K562 (cell line): ENCODE measurements at regions not wholly inside any gene's neighbourhood (a gene's known extent, or its start where the extent isn't known, plus 50 kb on each side); places are given as distances from the start of the nearest gene placed in this dataset.

Experiments used
- ATAC-seq: fragments of 200-7000 bp; cut with Tn5 transposase; 3 replicates; pipeline ENCODE4 v1.9.1; 2020; ENCODE audit warnings: moderate library complexity
- BruUV-seq: library from RNA; stranded (reverse); fragments of 400-500 nt; replicated peaks from 2 replicates; lab custom pipeline; 2021; lab: Mats Ljungman, UMichigan
- CTCF ChIA-PET: fragments of 300-600 bp; formaldehyde crosslinking; extraction: SDS; loops from one replicate; lab custom pipeline; 2021; ENCODE audit warnings: low intra/inter-chr PET ratio; lab: Yijun Ruan, JAX
- POLR2A ChIA-PET: fragments of 300-600, 350-650 bp; sonication (Branson Sonifier 250); formaldehyde crosslinking; extraction: SDS; loops from one replicate; lab custom pipeline; 2021; ENCODE audit warnings: antibody characterized with exemption, inconsistent platforms; lab: Yijun Ruan, JAX
- DNase-seq, 4 experiments: peaks; one replicate each; pipeline versions ENCODE4 v3.0.0 to v3.0.0-alpha.2; 2011 to 2018; ENCODE audit warnings: low spot score in 3 of 4, mixed read lengths in 3 of 4; ENCODE audit errors: extremely low read depth in 1 of 4
- FAIRE-seq: peaks from 2 replicates; lab custom pipeline; 2011; peaks lifted over from hg19 to GRCh38; lab: Jason Lieb, UNC
- H2AFZ ChIP-seq: 2 replicates; pipeline ENCODE4 v1.6.0; 2011; ENCODE audit warnings: low read depth, low read length, control low read depth, inconsistent platforms
- H3K27ac ChIP-seq: fragments of 200-600 bp; 3 replicates; pipeline ENCODE4 v1.8.0; 2011; ENCODE audit warnings: low read depth, mild to moderate bottlenecking, control low read depth, inconsistent platforms, low read length, moderate library complexity, mixed read lengths; ENCODE audit errors: extremely low read depth
- H3K27me3 ChIP-seq, 2 experiments: fragments of 300-600 bp in 1 of 2; 2 replicates in 1 of 2; 3 replicates in 1 of 2; pipeline versions ENCODE4 v1.6.0 to v1.8.0; 2011; ENCODE audit warnings: inconsistent platforms in 2 of 2, low read length in 2 of 2, mild to moderate bottlenecking in 1 of 2, mixed read lengths in 1 of 2, moderate library complexity in 1 of 2; ENCODE audit not compliant: control insufficient read depth in 2 of 2, insufficient read depth in 2 of 2
- H3K36me3 ChIP-seq: fragments of 300-600 bp; 3 replicates; pipeline ENCODE4 v1.8.0; 2011; ENCODE audit warnings: mild to moderate bottlenecking, low read length, inconsistent platforms; ENCODE audit not compliant: control insufficient read depth, insufficient read depth
- H3K4me1 ChIP-seq, 2 experiments: fragments of 200-600 bp in 1 of 2; replicated peaks in 1 of 2; 2 replicates in 1 of 2; 3 replicates in 1 of 2; pipeline versions ENCODE4 v1.5.1 to v1.8.0; 2011; ENCODE audit warnings: inconsistent platforms in 2 of 2, low read length in 2 of 2, mild to moderate bottlenecking in 1 of 2, mixed read lengths in 1 of 2, moderate library complexity in 1 of 2; ENCODE audit not compliant: control insufficient read depth in 2 of 2, insufficient read depth in 2 of 2
- H3K4me2 ChIP-seq: 2 replicates; pipeline ENCODE4 v1.6.1; 2011; ENCODE audit warnings: low read length, control low read depth, inconsistent platforms, mixed read lengths; ENCODE audit not compliant: insufficient read depth
- H3K4me3 ChIP-seq: fragments of 200-600 bp; sonication (generic), shearing (Covaris generic); 2 replicates; pipeline ENCODE4 v1.5.1; 2016; ENCODE audit warnings: control low read depth, inconsistent platforms
- H3K79me2 ChIP-seq: fragments of 200-600 bp; 3 replicates; pipeline ENCODE4 v1.8.0; 2011; ENCODE audit warnings: low read length, inconsistent platforms; ENCODE audit not compliant: control insufficient read depth, insufficient read depth
- H3K9ac ChIP-seq, 2 experiments: 2 replicates each; pipeline versions ENCODE4 v1.6.0 to v1.6.1; 2011; ENCODE audit warnings: low read depth in 2 of 2, low read length in 2 of 2, control low read depth in 1 of 2, inconsistent platforms in 1 of 2, mild to moderate bottlenecking in 1 of 2, mixed read lengths in 1 of 2; ENCODE audit not compliant: insufficient read depth in 1 of 2
- H3K9me1 ChIP-seq: one replicate; pipeline ENCODE4 v1.6.0; 2011; ENCODE audit warnings: inconsistent platforms, mild to moderate bottlenecking, low read length, moderate library complexity; ENCODE audit not compliant: control insufficient read depth, insufficient read depth
- H3K9me3 ChIP-seq: replicated peaks from 2 replicates; pipeline ENCODE4 v1.5.1; 2011; ENCODE audit warnings: low read depth, low read length, inconsistent platforms; ENCODE audit not compliant: control insufficient read depth, insufficient read depth
- H4K20me1 ChIP-seq: replicated peaks from 2 replicates; pipeline ENCODE4 v1.6.1; 2011; ENCODE audit warnings: low read length, inconsistent platforms, mixed read lengths; ENCODE audit not compliant: control insufficient read depth, insufficient read depth
- CBX5 ChIP-seq: IDR thresholded peaks from 2 replicates; pipeline ENCODE4 v1.6.1; 2014; ENCODE audit warnings: low read depth, borderline replicate concordance
- ELK1 ChIP-seq: sonication (generic); formaldehyde crosslinking; IDR thresholded peaks from 2 replicates; pipeline ENCODE4 v1.8.1; 2022; ENCODE audit warnings: missing genetic modification reagents
- FUS ChIP-seq: fragments of 200-400 bp; formaldehyde crosslinking; optimal IDR thresholded peaks from 2 replicates; pipeline ENCODE3; 2017; ENCODE audit warnings: low read depth, low read length
- L3MBTL2 ChIP-seq: fragments of 450-650 bp; IDR thresholded peaks from 2 replicates; pipeline ENCODE4 v1.6.1; 2016; ENCODE audit warnings: mild to moderate bottlenecking, moderate library complexity
- WGBS: fragments of 100-300 bp; shearing (Covaris generic); methylation state at CpG from one replicate; pipeline ENCODE4 v1.1.6; 2016; ENCODE audit warnings: low coverage, mixed read lengths; ENCODE audit not compliant: insufficient coverage; ENCODE audit errors: missing lambda C conversion rate; 5-methylcytosine and 5-hydroxymethylcytosine counted together
- in situ Hi-C: fragments of 300-500 bp; cut with MboI; formaldehyde crosslinking; loops from 4 replicates; pipeline ENCODE4 v1.15.0; 2018; ENCODE audit warnings: inconsistent platforms, mixed read lengths
- intact Hi-C: fragments of 100-400 bp; cut with micrococcal nuclease; formaldehyde crosslinking; loops from 2 replicates; pipeline ENCODE4 v1.14.2; 2022
- TF ChIP-seq, protein P1 (sequence below): fragments of 250-450 bp; sonication (Bioruptor Pico); IDR thresholded peaks from 2 replicates; pipeline ENCODE4 v1.5.0; 2021; ENCODE audit warnings: mild to moderate bottlenecking, moderate library complexity

DNA sequence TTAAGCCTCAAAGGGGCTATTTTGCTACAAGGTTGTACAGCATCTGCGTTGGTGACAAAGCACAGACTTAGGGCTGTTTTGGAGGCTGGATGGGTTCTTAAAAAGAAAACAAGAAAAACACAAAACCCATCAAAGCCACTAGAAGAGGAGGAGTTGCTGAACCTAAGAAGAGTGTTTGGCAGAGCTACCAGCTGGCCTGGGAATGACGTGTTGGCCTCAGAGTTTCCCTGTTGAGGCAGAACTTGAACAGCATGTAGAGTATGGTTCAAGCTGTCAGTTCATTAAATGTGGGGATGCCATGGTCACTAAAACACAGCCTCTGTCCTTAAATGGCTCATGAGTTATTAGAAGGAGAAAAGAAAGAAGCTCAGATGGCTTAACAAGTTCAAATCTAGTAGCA, 162.5 kb downstream of the TTC32 start:
- TF ChIP-seq CBX5 (no peak), ELK1 (CRISPR knock-in tag) (no peak), FUS (no peak), L3MBTL2 (no peak)
- TF ChIP-seq, protein P1, sequence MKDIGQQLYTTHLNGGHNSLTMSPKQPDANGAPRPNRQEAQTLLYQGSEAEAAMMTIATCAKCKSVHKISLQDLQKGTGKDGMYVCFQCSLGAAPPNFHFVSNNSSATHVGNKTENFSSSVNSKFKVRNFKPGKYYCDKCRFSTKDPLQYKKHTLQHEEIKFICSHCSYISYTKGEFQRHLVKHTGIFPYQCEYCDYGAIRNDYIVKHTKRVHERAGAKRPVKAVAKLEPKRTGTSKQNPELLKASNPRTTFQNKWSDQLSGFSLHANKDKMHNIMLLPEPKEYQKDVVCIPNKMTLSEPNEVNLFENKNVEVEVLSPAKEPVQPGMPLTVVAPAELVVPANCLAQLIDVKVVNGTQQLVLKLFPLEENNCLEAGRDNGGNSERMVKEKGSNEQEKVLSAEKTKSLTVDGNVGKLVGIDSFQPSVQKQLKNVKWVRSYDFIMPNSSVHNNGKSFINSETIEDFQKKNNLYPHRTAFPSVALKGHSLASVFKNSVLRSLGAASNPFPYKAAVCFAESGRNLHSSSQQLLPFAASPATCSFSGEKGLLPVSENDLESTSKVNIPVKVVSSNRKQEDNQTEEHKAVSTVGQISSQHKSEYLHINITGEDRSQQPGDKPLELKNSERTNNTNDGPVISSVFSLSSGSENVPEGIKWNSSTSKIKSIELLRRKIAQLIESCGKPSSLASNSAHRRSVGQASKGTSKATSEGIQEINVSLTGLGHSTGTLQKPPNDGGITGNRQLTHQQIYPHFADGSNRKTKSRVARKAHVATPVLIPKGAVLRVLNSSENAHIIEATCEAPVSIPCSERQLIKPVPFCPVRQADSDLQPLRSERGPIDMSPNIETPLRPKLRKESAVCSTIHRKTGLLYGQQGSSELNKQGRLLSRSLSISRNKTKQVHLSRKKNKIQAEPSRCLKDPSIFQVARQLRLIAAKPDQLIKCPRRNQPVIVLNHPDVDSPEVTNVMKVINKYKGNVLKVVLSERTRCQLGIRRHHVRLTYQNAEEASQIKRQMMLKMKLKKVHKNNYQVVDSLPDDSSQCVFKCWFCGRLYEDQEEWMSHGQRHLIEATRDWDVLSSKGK (CRISPR knock-in tag) = no peak
- BruUV-seq = no TSS peak
- no peaks in the 10 kb centered on the region for H3K9me1 ChIP-seq
- no peaks in the 10 kb centered on the region for H3K79me2 ChIP-seq
- H3K4me1 ChIP-seq = no peaks in the 10 kb centered on the region
- ChIA-PET POLR2A (interaction anchor here (1.5 kb wide), 1 partner anchor 19 kb away, joined by 4 read pairs; no protein-coding TSS in a partner anchor), CTCF (no interaction called here)
- no peak overlapping the region for H3K27ac ChIP-seq
- H2AFZ ChIP-seq = no peak overlapping the region
- intact Hi-C loops = no loop called here
- H3K27me3 ChIP-seq = peaks cover 0 to 27% of the 10 kb centered on the region in 2 experiments; a peak in 4 of 5 replicates
- no peak for ATAC-seq
- H3K4me2 ChIP-seq = no peak overlapping the region
- H4K20me1 ChIP-seq = no peaks in the 10 kb centered on the region
- in situ Hi-C loops = no loop called here
- no peak overlapping the region for H3K9ac ChIP-seq
- no peaks in the 10 kb centered on the region for H3K9me3 ChIP-seq
- no peaks in the 10 kb centered on the region for H3K36me3 ChIP-seq
- no peak for DNase-seq
- FAIRE-seq = no peak
- 0% methylated on average over 2 of the region's 2 CpGs for WGBS
- H3K4me3 ChIP-seq = no peak overlapping the region
